ENCODE measurements at regions not wholly inside any gene's neighbourhood (a gene's known extent, or its start where the extent isn't known, plus 50 kb on each side); places are given as distances from the start of the nearest gene placed in this dataset.

DNA sequence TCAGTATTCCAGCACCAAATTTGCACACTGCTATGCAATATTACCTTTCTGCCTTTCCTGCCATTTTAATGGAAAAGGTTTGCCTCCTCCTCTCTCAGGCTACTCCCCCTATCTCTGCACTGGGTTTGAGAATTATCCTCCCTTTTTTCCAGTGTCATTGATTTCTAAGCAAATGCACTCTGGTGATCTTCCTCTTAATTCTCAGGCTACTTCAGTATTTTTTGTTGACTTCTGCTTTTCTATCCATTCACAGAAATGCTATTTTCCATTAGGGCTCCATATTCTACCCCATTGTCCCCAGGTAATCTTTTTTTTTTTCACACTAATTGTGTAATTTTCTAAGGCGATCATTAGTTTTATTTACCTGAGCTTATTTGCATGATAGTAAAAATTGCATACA is 144.0 kb downstream of the GJA1 start:
- no peak for TF ChIP-seq RAD21 (IDR thresholded peaks at IDR 0.05; ENCODE audit: low read depth)
- no peak for TF ChIP-seq TEAD4 (IDR thresholded peaks at IDR 0.05)

All from Ishikawa (cell line).